ENCODE measurements at regions not wholly inside any gene's neighbourhood (a gene's known extent, or its start where the extent isn't known, plus 50 kb on each side); places are given as distances from the start of the nearest gene placed in this dataset.
A peak's percentile ranks its signal among the peaks of the same experiment; 100 is the strongest.
"Not testable (repeated sequence)": the region's sequence is repeated elsewhere in the genome, so short reads cannot be mapped to it uniquely, and the experiment has no call there.

- Histone ChIP-seq H3K27me3 (ENCODE audit: insufficient read depth, low read length) (no peaks in the 10 kb centered on the region), H3K36me3 (ENCODE audit: insufficient read depth, low read length) (no peaks in the 10 kb centered on the region), H3K9me3 (ENCODE audit: low read depth, low read length) (no peaks in the 10 kb centered on the region), H2AFZ (ENCODE audit: low read length) (no peak overlapping the region), H3K79me2 (ENCODE audit: insufficient read depth, low read length) (no peaks in the 10 kb centered on the region), H3K4me3 (ENCODE audit: insufficient read depth, low read length) (no peak overlapping the region), H3K4me1 (ENCODE audit: insufficient read depth, low read length) (no peaks in the 10 kb centered on the region), H3K27ac (ENCODE audit: low read depth, low read length) (no peak overlapping the region), H4K20me1 (ENCODE audit: insufficient read depth, low read length) (no peaks in the 10 kb centered on the region), H3K4me2 (ENCODE audit: insufficient read depth, low read length) (no peak overlapping the region)
- peak; percentile 30 for DNase-seq (ENCODE audit: insufficient read length, low spot score, missing footprints)
- no peak for TF ChIP-seq CTCF (IDR thresholded peaks at IDR 0.05; ENCODE audit: extremely low read depth, low read depth, low read length)
Measured at GRCh38 chr9:90204128-90204831, 438.3 kb downstream of the DIRAS2 start.

GRCh38 chr9:90213045-90213444 is 429.6 kb downstream of the DIRAS2 start:
- not testable (repeated sequence) for H4K20me1 ChIP-seq (ENCODE audit: insufficient read depth, low read length); H3K36me3 ChIP-seq (ENCODE audit: insufficient read depth, low read length); H3K79me2 ChIP-seq (ENCODE audit: insufficient read depth, low read length); H3K4me3 ChIP-seq (ENCODE audit: insufficient read depth, low read length); H3K4me1 ChIP-seq (ENCODE audit: insufficient read depth, low read length); DNase-seq (ENCODE audit: insufficient read length, low spot score, missing footprints); H2AFZ ChIP-seq (ENCODE audit: low read length); H3K4me2 ChIP-seq (ENCODE audit: insufficient read depth, low read length); H3K27me3 ChIP-seq (ENCODE audit: insufficient read depth, low read length); H3K9me3 ChIP-seq (ENCODE audit: low read depth, low read length); H3K27ac ChIP-seq (ENCODE audit: low read depth, low read length)

GRCh38 chr9:90219548-90220118 is 423.0 kb downstream of the DIRAS2 start:
- H2AFZ ChIP-seq (ENCODE audit: low read length): no peak overlapping the region
- DNase-seq (ENCODE audit: insufficient read length, low spot score, missing footprints): no peak

GRCh38 chr9:90221899-90222298 is 420.7 kb downstream of the DIRAS2 start:
- not testable (repeated sequence) for H2AFZ ChIP-seq (ENCODE audit: low read length); H3K79me2 ChIP-seq (ENCODE audit: insufficient read depth, low read length); H3K36me3 ChIP-seq (ENCODE audit: insufficient read depth, low read length); H4K20me1 ChIP-seq (ENCODE audit: insufficient read depth, low read length); H3K9me3 ChIP-seq (ENCODE audit: low read depth, low read length); DNase-seq (ENCODE audit: insufficient read length, low spot score, missing footprints); H3K27me3 ChIP-seq (ENCODE audit: insufficient read depth, low read length); H3K4me2 ChIP-seq (ENCODE audit: insufficient read depth, low read length); H3K27ac ChIP-seq (ENCODE audit: low read depth, low read length); H3K4me1 ChIP-seq (ENCODE audit: insufficient read depth, low read length); H3K4me3 ChIP-seq (ENCODE audit: insufficient read depth, low read length)

More at GRCh38 chr9:90219548-90220118, 423.0 kb downstream of the DIRAS2 start:
- no peak for TF ChIP-seq CTCF (IDR thresholded peaks at IDR 0.05; ENCODE audit: extremely low read depth, low read depth, low read length)
- Histone ChIP-seq H3K4me2 (ENCODE audit: insufficient read depth, low read length) (no peak overlapping the region), H3K4me3 (ENCODE audit: insufficient read depth, low read length) (no peak overlapping the region), H3K9me3 (ENCODE audit: low read depth, low read length) (no peaks in the 10 kb centered on the region), H3K79me2 (ENCODE audit: insufficient read depth, low read length) (no peaks in the 10 kb centered on the region), H3K27me3 (ENCODE audit: insufficient read depth, low read length) (no peaks in the 10 kb centered on the region), H3K4me1 (ENCODE audit: insufficient read depth, low read length) (no peaks in the 10 kb centered on the region), H3K36me3 (ENCODE audit: insufficient read depth, low read length) (no peaks in the 10 kb centered on the region), H4K20me1 (ENCODE audit: insufficient read depth, low read length) (no peaks in the 10 kb centered on the region), H3K27ac (ENCODE audit: low read depth, low read length) (no peak overlapping the region)

- not testable (repeated sequence) for H3K79me2 ChIP-seq (ENCODE audit: insufficient read depth, low read length); H3K4me3 ChIP-seq (ENCODE audit: insufficient read depth, low read length); H4K20me1 ChIP-seq (ENCODE audit: insufficient read depth, low read length); H3K36me3 ChIP-seq (ENCODE audit: insufficient read depth, low read length); DNase-seq (ENCODE audit: insufficient read length, low spot score, missing footprints); H3K27ac ChIP-seq (ENCODE audit: low read depth, low read length); H3K4me1 ChIP-seq (ENCODE audit: insufficient read depth, low read length); H3K27me3 ChIP-seq (ENCODE audit: insufficient read depth, low read length); H3K9me3 ChIP-seq (ENCODE audit: low read depth, low read length); H2AFZ ChIP-seq (ENCODE audit: low read length); H3K4me2 ChIP-seq (ENCODE audit: insufficient read depth, low read length)
- peak; percentile 39 for TF ChIP-seq CTCF (IDR thresholded peaks at IDR 0.05; ENCODE audit: extremely low read depth, low read depth, low read length)
Measured at GRCh38 chr9:90226839-90227338, 415.7 kb downstream of the DIRAS2 start.

GRCh38 chr9:90233081-90233480 is 409.5 kb downstream of the DIRAS2 start:
- H3K4me2 ChIP-seq (ENCODE audit: insufficient read depth, low read length); H4K20me1 ChIP-seq (ENCODE audit: insufficient read depth, low read length); H3K36me3 ChIP-seq (ENCODE audit: insufficient read depth, low read length); H3K79me2 ChIP-seq (ENCODE audit: insufficient read depth, low read length); DNase-seq (ENCODE audit: insufficient read length, low spot score, missing footprints); H3K4me1 ChIP-seq (ENCODE audit: insufficient read depth, low read length); H3K27me3 ChIP-seq (ENCODE audit: insufficient read depth, low read length); H3K27ac ChIP-seq (ENCODE audit: low read depth, low read length); H3K9me3 ChIP-seq (ENCODE audit: low read depth, low read length); H3K4me3 ChIP-seq (ENCODE audit: insufficient read depth, low read length); H2AFZ ChIP-seq (ENCODE audit: low read length): not testable (repeated sequence)
